ENCODE measurements at regions not wholly inside any gene's neighbourhood (a gene's known extent, or its start where the extent isn't known, plus 50 kb on each side); places are given as distances from the start of the nearest gene placed in this dataset.

DNA sequence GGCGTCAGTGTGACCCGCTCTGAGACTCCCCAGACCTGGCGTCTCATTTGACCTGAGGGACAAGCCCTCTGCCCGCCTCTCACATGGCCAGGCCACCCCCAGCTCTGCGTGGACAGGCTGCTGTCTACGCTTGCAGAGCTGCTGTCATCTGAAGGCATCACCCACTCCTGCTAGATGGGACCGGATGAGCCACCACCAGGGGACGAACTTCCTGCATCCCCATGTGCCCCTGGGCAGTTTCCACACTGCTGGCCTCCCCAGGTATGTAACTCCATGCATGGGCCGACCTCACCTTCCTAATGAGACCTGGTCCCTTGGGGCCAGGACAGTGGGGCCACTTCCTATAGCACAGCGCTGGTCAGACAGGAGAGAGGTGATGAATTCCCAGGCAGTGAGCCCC is 121.5 kb downstream of the PSMG1 start:
- Histone ChIP-seq H3K4me3 (ENCODE audit: low read depth in 2 of 2, low read length in 2 of 2) (no peak overlapping the region), H3K4me1 (ENCODE audit: control insufficient read depth, insufficient read depth, low read length) (no peaks in the 10 kb centered on the region), H3K27me3 (ENCODE audit: control insufficient read depth, insufficient read depth, low read length) (no peaks in the 10 kb centered on the region), H3K27ac (ENCODE audit: low read length) (no peak overlapping the region), H3K36me3 (ENCODE audit: control insufficient read depth, insufficient read depth, low read length) (no peaks in the 10 kb centered on the region), H3K9me3 (ENCODE audit: control insufficient read depth, insufficient read depth, low read depth, low read length) (no peaks in the 10 kb centered on the region)
- POLR2A ChIA-PET: no interaction called here
- intact Hi-C loops (cut with micrococcal nuclease; ENCODE audit: unreplicated experiment) (no loop called here), in situ Hi-C loops (cut with HindIII; ENCODE audit: low pct_unique_long_range_greater_than_20kb, low sequenced_read_pairs) (no loop called here)
- no peak for ATAC-seq
- DNase-seq (ENCODE audit: low read depth, low spot score): no peak
- CTCF ChIA-PET: no interaction called here
- no TSS peak for BruUV-seq (replicated peaks)
- TF ChIP-seq REST (IDR thresholded peaks at IDR 0.05; ENCODE audit: insufficient read depth in 1 of 2, low read depth in 2 of 2, low read length in 1 of 2) (no peak), SIN3A (IDR thresholded peaks at IDR 0.05; ENCODE audit: borderline replicate concordance, insufficient read depth, low read depth, low read length) (no peak), POLR2AphosphoS5 (IDR thresholded peaks at IDR 0.05; ENCODE audit: low read depth, low read length) (no peak), TCF7L2 (IDR thresholded peaks at IDR 0.05; ENCODE audit: low read depth, low read length) (no peak)
- TF ChIP-seq, protein P1, sequence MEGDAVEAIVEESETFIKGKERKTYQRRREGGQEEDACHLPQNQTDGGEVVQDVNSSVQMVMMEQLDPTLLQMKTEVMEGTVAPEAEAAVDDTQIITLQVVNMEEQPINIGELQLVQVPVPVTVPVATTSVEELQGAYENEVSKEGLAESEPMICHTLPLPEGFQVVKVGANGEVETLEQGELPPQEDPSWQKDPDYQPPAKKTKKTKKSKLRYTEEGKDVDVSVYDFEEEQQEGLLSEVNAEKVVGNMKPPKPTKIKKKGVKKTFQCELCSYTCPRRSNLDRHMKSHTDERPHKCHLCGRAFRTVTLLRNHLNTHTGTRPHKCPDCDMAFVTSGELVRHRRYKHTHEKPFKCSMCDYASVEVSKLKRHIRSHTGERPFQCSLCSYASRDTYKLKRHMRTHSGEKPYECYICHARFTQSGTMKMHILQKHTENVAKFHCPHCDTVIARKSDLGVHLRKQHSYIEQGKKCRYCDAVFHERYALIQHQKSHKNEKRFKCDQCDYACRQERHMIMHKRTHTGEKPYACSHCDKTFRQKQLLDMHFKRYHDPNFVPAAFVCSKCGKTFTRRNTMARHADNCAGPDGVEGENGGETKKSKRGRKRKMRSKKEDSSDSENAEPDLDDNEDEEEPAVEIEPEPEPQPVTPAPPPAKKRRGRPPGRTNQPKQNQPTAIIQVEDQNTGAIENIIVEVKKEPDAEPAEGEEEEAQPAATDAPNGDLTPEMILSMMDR (IDR thresholded peaks at IDR 0.05): no peak

DNA sequence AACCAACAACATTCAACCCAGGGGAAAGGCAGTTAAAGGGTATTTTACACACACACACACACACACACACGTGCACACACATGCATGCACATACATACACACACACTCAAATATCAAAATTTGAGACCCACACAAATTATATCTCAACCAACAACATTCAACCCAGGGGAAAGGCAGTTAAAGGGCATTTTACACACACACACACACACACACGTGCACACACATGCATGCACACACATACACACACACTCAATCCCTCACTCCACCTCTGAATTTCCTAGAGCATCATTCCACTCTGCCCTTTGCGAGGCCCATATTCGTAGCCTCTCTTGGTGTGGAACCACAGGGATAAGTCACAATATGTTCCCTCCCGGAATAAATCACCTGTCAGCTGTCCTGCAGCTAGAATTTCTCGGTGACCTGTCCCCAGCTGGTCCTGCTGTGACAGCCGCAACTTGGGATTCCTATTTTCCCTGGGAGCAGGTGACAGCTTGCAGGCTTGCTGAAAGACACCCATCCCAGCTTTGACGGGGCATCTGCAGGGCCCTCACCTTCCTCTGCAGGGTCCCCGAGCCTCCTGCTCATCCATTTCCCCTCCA is 122.7 kb downstream of the PSMG1 start:
- H3K27ac ChIP-seq (ENCODE audit: low read length): no peak overlapping the region
- H3K9me3 ChIP-seq (ENCODE audit: control insufficient read depth, insufficient read depth, low read depth, low read length): no peaks in the 10 kb centered on the region
- no peak overlapping the region for H3K4me3 ChIP-seq (ENCODE audit: low read depth in 2 of 2, low read length in 2 of 2)
- no peak for TF ChIP-seq REST (IDR thresholded peaks at IDR 0.05; ENCODE audit: insufficient read depth in 1 of 2, low read depth in 2 of 2, low read length in 1 of 2)
- TF ChIP-seq TCF7L2 (IDR thresholded peaks at IDR 0.05; ENCODE audit: low read depth, low read length): no peak
- no peak for TF ChIP-seq POLR2AphosphoS5 (IDR thresholded peaks at IDR 0.05; ENCODE audit: low read depth, low read length)
- TF ChIP-seq, protein P1 (IDR thresholded peaks at IDR 0.05): no peak
- TF ChIP-seq SIN3A (IDR thresholded peaks at IDR 0.05; ENCODE audit: borderline replicate concordance, insufficient read depth, low read depth, low read length): no peak
- intact Hi-C loops (cut with micrococcal nuclease; ENCODE audit: unreplicated experiment) (no loop called here), in situ Hi-C loops (cut with HindIII; ENCODE audit: low pct_unique_long_range_greater_than_20kb, low sequenced_read_pairs) (no loop called here)
- DNase-seq (ENCODE audit: low read depth, low spot score): no peak
- BruUV-seq (replicated peaks): no TSS peak
- no peaks in the 10 kb centered on the region for H3K36me3 ChIP-seq (ENCODE audit: control insufficient read depth, insufficient read depth, low read length)
- no peak for ATAC-seq
- no peaks in the 10 kb centered on the region for H3K4me1 ChIP-seq (ENCODE audit: control insufficient read depth, insufficient read depth, low read length)
- CTCF ChIA-PET: no interaction called here
- H3K27me3 ChIP-seq (ENCODE audit: control insufficient read depth, insufficient read depth, low read length): no peaks in the 10 kb centered on the region
- POLR2A ChIA-PET: no interaction called here
